Calu3 (cell line): ENCODE measurements at regions not wholly inside any gene's neighbourhood (a gene's known extent, or its start where the extent isn't known, plus 50 kb on each side); places are given as distances from the start of the nearest gene placed in this dataset.

Experiments
- BruUV-seq: library from RNA; stranded (reverse); fragments of 400-500 nt; replicated peaks from 2 replicates; lab custom pipeline; 2021; lab: Mats Ljungman, UMichigan
- CTCF ChIA-PET: fragments of 300-600 bp; sonication (Branson Sonifier 250); formaldehyde crosslinking; loops from one replicate; lab custom pipeline; 2022; ENCODE audit warnings: antibody characterized with exemption; lab: Charles Lee
- DNase-seq: peaks from one replicate; pipeline ENCODE4 v3.0.0; 2022
- H3K27ac Mint-ChIP-seq: one replicate; pipeline ENCODE4 v1.8.0; 2022; ENCODE audit warnings: mixed read lengths; ENCODE audit not compliant: unreplicated experiment
- H3K27me3 Mint-ChIP-seq: one replicate; pipeline ENCODE4 v1.8.0; 2022; ENCODE audit warnings: mixed read lengths; ENCODE audit not compliant: unreplicated experiment
- H3K36me3 Mint-ChIP-seq: one replicate; pipeline ENCODE4 v1.8.0; 2022; ENCODE audit warnings: mild to moderate bottlenecking, moderate library complexity, mixed read lengths; ENCODE audit not compliant: insufficient read depth, unreplicated experiment
- H3K4me1 Mint-ChIP-seq: one replicate; pipeline ENCODE4 v1.8.0; 2022; ENCODE audit warnings: mild to moderate bottlenecking, low read depth, mixed read lengths; ENCODE audit not compliant: unreplicated experiment
- H3K4me3 Mint-ChIP-seq: one replicate; pipeline ENCODE4 v1.8.0; 2022; ENCODE audit warnings: mild to moderate bottlenecking, low read depth, moderate library complexity, mixed read lengths; ENCODE audit not compliant: unreplicated experiment
- H3K9me3 Mint-ChIP-seq: one replicate; pipeline ENCODE4 v1.8.0; 2022; ENCODE audit warnings: low read depth, mixed read lengths; ENCODE audit not compliant: unreplicated experiment
- CTCF ChIP-seq: fragments of 200-600 bp; IDR thresholded peaks from one replicate; pipeline ENCODE4 v1.8.0; 2022; ENCODE audit warnings: antibody characterized with exemption; ENCODE audit not compliant: unreplicated experiment
- intact Hi-C: fragments of 100-400 bp; cut with micrococcal nuclease; formaldehyde crosslinking; loops from one replicate; pipeline ENCODE4 v1.10.0; 2022; ENCODE audit not compliant: unreplicated experiment

DNA sequence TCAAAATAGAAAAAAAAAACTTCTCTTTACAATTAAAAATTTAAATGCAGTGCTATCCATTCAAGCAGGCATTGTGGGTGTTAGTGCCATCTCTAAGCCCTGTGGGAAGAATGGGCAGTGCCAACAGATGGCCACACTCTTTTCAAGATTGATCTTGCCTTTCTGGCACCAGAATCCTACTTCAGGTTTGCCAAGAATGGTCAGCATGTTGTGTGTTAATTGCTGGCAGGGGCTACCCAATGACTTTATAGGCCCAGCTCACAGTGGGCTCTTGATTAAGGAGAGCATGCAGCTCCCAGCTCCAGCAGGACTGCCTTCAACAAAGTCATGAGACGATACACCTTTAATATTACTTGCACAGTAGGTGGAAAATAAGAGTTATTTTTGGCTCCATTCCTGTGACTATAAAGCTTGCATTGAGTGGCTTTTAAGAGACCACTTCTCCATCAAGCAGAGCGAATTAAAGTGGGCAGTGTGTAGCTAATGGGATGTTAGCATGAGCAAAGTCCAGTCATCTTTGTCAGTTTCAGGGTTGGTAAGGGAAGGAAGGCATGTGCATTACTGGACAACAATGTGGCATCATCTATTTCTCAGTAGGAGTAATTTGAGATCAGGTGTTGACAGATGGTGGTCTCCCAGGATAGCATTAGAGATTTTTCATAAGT is 476.8 kb downstream of the C3orf38 start:
- intact Hi-C loops = no loop called here
- no peaks in the 10 kb centered on the region for H3K36me3 Mint-ChIP-seq
- TF ChIP-seq CTCF = no peak
- DNase-seq = no peak
- BruUV-seq = no TSS peak
- H3K27ac Mint-ChIP-seq = no peak overlapping the region
- CTCF ChIA-PET = no interaction called here
- no peak overlapping the region for H3K4me3 Mint-ChIP-seq
- H3K4me1 Mint-ChIP-seq = no peaks in the 10 kb centered on the region
- no peaks in the 10 kb centered on the region for H3K9me3 Mint-ChIP-seq
- no peaks in the 10 kb centered on the region for H3K27me3 Mint-ChIP-seq

DNA sequence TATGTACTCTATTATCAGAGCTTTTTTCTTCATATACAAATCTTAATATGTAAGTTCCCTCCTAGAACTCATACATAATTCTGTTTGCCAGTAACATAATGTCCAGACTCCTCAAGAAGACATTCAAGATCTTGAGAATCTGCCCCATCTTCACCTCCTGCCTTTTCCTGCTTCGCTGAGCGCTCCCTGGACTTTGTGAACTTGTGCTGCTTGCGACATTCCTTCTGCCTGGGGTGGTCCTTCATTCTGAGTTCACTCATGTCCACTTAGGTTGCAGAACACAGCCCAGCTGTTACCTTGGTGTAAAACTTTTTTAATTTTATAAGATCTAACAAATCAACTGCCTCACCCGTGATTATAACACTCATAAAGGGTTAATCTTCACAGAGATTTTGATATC is 478.5 kb upstream of the EPHA3 start:
- no TSS peak for BruUV-seq
- no peak for TF ChIP-seq CTCF

DNA sequence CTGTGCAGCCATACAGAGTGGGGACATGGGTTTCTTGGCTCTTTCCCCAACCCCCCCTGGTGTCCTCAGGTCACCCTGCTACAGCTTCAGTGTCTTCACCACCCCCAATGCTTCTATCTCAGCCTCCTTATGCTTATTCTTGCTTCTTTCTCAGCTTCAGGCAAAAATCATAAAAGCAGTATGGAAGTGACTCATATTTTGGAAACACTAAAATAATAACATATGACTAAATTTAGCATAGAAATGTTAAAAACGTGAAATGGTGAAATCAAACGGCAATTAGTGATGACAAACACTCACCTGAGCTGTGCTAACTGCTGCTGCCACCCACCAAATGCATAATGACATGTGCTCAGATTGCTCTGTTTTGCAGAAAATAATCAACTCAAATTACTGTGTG is 475.2 kb upstream of the EPHA3 start:
- CTCF ChIA-PET = no interaction called here
- no peaks in the 10 kb centered on the region for H3K9me3 Mint-ChIP-seq
- intact Hi-C loops = loop anchor here (10.0 kb wide), 1 partner anchor 63 kb away; no protein-coding TSS in a partner anchor
- no TSS peak for BruUV-seq
- H3K27ac Mint-ChIP-seq = no peak overlapping the region
- H3K27me3 Mint-ChIP-seq = no peaks in the 10 kb centered on the region
- H3K4me1 Mint-ChIP-seq = peaks cover 6% of the 10 kb centered on the region
- H3K36me3 Mint-ChIP-seq = no peaks in the 10 kb centered on the region
- no peak overlapping the region for H3K4me3 Mint-ChIP-seq
- no peak for DNase-seq
- no peak for TF ChIP-seq CTCF

More for the DNA sequence above, 478.5 kb upstream of the EPHA3 start:
- Mint-ChIP-seq H3K36me3 (no peaks in the 10 kb centered on the region), H3K27me3 (no peaks in the 10 kb centered on the region), H3K27ac (no peak overlapping the region), H3K4me1 (peaks cover 6% of the 10 kb centered on the region), H3K4me3 (no peak overlapping the region), H3K9me3 (no peaks in the 10 kb centered on the region)
- intact Hi-C loops = no loop called here
- CTCF ChIA-PET = interaction anchor here (0.9 kb wide), 1 partner anchor 413 kb away, joined by 3 read pairs; no protein-coding TSS in a partner anchor
- DNase-seq = no peak

DNA sequence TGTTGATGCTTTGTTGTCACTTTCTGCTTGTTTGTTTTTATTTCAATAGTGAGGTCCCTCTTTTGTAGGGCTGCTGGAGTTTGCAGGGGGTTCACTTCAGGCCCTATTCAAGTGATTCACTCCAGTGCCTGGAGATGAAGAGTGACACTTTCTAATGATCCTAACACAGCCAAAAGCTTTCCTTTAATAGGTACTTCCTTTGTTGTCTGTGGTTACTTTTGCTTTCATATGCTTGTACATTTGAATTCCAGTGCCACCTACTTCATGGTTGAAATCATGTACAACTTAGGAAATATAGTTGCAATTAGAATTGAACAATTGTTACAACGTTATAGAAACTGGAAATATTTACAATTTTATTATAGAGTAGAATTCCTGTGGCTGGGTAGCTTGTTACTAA is 466.8 kb upstream of the EPHA3 start:
- H3K27me3 Mint-ChIP-seq = no peaks in the 10 kb centered on the region
- no peak for DNase-seq
- H3K27ac Mint-ChIP-seq = no peak overlapping the region
- no peak overlapping the region for H3K4me3 Mint-ChIP-seq
- BruUV-seq = no TSS peak
- peaks cover 4% of the 10 kb centered on the region for H3K9me3 Mint-ChIP-seq
- intact Hi-C loops = loop anchor here (5.0 kb wide), 1 partner anchor 457 kb away; no protein-coding TSS in a partner anchor
- no peaks in the 10 kb centered on the region for H3K36me3 Mint-ChIP-seq
- no peak for TF ChIP-seq CTCF
- CTCF ChIA-PET = no interaction called here
- H3K4me1 Mint-ChIP-seq = no peaks in the 10 kb centered on the region
